ACHN (cell line): ENCODE measurements at regions not wholly inside any gene's neighbourhood (a gene's known extent, or its start where the extent isn't known, plus 50 kb on each side); places are given as distances from the start of the nearest gene placed in this dataset.

ENCODE experiments used
- DNase-seq: peaks from one replicate; pipeline ENCODE4 v3.0.0-alpha.2; 2015
- in situ Hi-C: cut with HindIII; loops from 2 replicates; pipeline ENCODE4 v1.10.0; 2017; ENCODE audit warnings: low sequenced_read_pairs, low pct_ligation_motif_present, low pct_unique_long_range_greater_than_20kb

- DNase-seq = no peak
- in situ Hi-C loops = no loop called here
Observed at GRCh38 chr14:38505973-38506249, 250.0 kb upstream of the CLEC14A start.

- in situ Hi-C loops = no loop called here
- no peak for DNase-seq
Observed at GRCh38 chr14:38505221-38505972, 249.5 kb upstream of the CLEC14A start.

GRCh38 chr14:38504175-38504574 lies 248.3 kb upstream of the CLEC14A start:
- in situ Hi-C loops = no loop called here
- no peak for DNase-seq

- in situ Hi-C loops = no loop called here
Observed at GRCh38 chr14:38502239-38502638, 246.3 kb upstream of the CLEC14A start.

GRCh38 chr14:38500125-38500524 lies 244.2 kb upstream of the CLEC14A start:
- no peak for DNase-seq
- in situ Hi-C loops = no loop called here

More at GRCh38 chr14:38502239-38502638, 246.3 kb upstream of the CLEC14A start:
- DNase-seq = no peak

GRCh38 chr14:38496092-38496491 lies 240.2 kb upstream of the CLEC14A start:
- in situ Hi-C loops = no loop called here
- no peak for DNase-seq

GRCh38 chr14:38490273-38490672 lies 234.4 kb upstream of the CLEC14A start:
- in situ Hi-C loops = no loop called here

GRCh38 chr14:38485026-38485425 lies 229.1 kb upstream of the CLEC14A start:
- in situ Hi-C loops = no loop called here
- no peak for DNase-seq

More at GRCh38 chr14:38490273-38490672, 234.4 kb upstream of the CLEC14A start:
- no peak for DNase-seq

GRCh38 chr14:38481952-38482678 lies 226.2 kb upstream of the CLEC14A start:
- DNase-seq = no peak
- in situ Hi-C loops = no loop called here

- no peak for DNase-seq
- in situ Hi-C loops = no loop called here
Observed at GRCh38 chr14:38469156-38469555, 213.3 kb upstream of the CLEC14A start.

- in situ Hi-C loops = no loop called here
- DNase-seq = no peak
Observed at GRCh38 chr14:38442208-38442607, 186.3 kb upstream of the CLEC14A start.

- DNase-seq = no peak
- in situ Hi-C loops = no loop called here
Observed at GRCh38 chr14:38432186-38432585, 176.3 kb upstream of the CLEC14A start.

GRCh38 chr14:38431156-38431555 lies 175.3 kb upstream of the CLEC14A start:
- in situ Hi-C loops = no loop called here

GRCh38 chr14:38430522-38430921 lies 174.6 kb upstream of the CLEC14A start:
- DNase-seq = no peak
- in situ Hi-C loops = no loop called here

More at GRCh38 chr14:38431156-38431555, 175.3 kb upstream of the CLEC14A start:
- DNase-seq = no peak

- no peak for DNase-seq
- in situ Hi-C loops = no loop called here
Observed at GRCh38 chr14:38425324-38425976, 169.6 kb upstream of the CLEC14A start.

GRCh38 chr14:38420048-38420447 lies 164.2 kb upstream of the CLEC14A start:
- in situ Hi-C loops = no loop called here
- no peak for DNase-seq

- DNase-seq = no peak
- in situ Hi-C loops = no loop called here
Observed at GRCh38 chr14:38419579-38419978, 163.7 kb upstream of the CLEC14A start.

- in situ Hi-C loops = no loop called here
- DNase-seq = no peak
Observed at GRCh38 chr14:38412654-38413053, 156.8 kb upstream of the CLEC14A start.

GRCh38 chr14:38410442-38410841 lies 154.5 kb upstream of the CLEC14A start:
- no peak for DNase-seq
- in situ Hi-C loops = no loop called here
